HG03060 (cell line): ENCODE measurements at regions not wholly inside any gene's neighbourhood (a gene's known extent, or its start where the extent isn't known, plus 50 kb on each side); places are given as distances from the start of the nearest gene placed in this dataset.

Source experiments
- ATAC-seq: cut with Tn5 transposase; IDR thresholded peaks from one replicate; pipeline ENCODE4 v1.9.1; 2021; ENCODE audit warnings: low read depth, moderate number of reproducible peaks; ENCODE audit not compliant: unreplicated experiment

GRCh38 chr2:861655-862354 lies 88.8 kb upstream of the SNTG2 start:
- ATAC-seq, result no peak

GRCh38 chr2:860259-860855 lies 90.3 kb upstream of the SNTG2 start:
- no peak for ATAC-seq

DNA sequence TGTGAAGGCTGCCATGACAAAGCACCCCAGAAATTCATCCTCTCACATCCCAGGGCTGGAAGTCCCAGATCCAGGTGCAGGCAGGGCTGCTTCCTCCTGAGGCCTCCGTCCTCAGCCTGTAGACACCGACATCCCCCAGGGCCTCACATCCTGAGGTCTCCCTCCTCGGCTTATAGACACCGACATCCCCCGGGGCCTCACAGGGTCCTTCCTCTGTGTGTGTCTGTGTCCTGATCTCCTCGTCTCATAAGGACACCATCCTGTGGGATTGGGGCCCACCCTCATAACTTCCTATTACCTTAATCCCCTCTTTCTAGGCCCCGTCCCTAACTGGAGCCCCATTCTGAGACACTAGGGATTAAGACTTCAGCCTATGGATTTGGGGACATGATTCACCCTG lies 92.0 kb upstream of the SNTG2 start:
- ATAC-seq, result no peak

GRCh38 chr2:857937-858336 lies 92.7 kb upstream of the SNTG2 start:
- no peak for ATAC-seq

DNA sequence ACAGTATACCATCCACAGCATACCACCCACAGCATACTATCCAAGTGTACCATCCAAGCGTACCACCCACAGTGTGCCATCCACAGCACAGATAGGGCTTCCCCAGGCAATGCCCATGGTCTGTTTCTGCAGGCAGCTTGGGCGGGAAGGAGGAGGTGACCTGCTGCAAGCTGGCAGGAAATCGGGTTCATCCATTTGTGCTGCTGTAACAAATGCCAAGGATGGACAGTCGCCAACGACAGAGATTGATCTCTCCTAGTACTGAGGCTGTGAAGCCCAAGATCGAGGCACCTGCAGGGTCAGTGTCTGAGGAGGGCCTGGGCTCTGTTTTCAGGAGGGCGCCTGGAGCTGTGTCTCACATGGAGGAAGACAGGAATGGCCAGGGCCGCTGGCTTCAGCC lies 93.6 kb upstream of the SNTG2 start:
- ATAC-seq, result no peak

DNA sequence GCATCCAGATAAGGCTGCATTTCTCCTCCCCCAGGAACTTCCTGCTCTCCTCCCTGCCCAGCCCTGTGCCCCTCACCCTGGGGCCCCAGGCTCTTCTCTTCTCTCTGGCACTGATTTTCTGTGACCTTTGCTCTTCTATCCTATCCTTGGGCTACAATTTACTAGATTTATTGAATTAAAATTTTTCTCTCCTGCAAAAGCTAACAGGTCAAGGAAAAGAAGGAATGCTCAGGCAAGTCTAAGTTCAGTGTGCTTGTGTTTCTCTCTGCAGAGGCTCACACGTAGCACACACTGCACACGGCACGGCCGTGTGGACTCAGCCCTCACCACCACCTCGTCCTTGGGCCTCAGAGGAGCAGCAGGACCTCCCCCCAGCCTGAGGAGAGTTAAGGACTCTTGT lies 94.2 kb upstream of the SNTG2 start:
- ATAC-seq, result no peak

DNA sequence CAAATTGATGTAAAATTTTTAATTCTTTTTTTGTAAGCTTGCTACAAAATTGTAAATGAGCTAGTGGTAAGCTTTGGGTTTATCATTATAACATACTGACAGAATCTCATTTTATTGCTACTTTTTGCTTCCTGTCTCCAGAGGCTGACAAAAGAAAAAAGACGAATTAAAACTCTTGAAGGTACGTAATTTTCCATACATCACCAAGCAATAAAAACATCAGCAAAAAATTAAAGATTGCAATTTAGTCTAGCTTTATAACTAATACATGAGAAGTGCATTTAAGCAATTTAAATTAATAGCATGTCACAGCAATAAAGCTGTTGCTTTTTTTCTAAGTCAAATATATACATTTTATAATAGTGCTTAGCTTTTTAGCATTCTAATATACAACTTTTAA lies 94.6 kb upstream of the SNTG2 start:
- no peak for ATAC-seq

- ATAC-seq, result no peak
These were observed 95.5 kb upstream of the SNTG2 start for GRCh38 chr2:855177-855576.

DNA sequence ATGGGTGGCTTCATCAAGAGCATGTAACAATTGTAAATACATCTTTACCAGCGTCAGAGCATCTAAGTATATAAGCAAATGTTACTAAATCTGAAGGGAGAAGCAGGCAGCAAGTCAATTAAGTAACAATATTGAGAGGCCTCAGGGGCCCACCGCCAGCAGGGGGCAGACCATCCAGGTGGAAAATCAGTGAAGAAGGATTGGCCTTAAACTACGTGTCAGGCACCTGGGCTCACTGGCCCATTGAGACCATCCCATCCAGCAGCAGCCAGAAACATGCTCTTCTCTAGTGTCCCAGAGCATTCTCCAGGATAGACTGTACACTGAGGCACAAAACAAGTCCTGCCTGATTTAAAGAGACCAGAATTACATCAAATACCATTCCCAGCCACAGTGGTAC lies 96.2 kb upstream of the SNTG2 start:
- ATAC-seq, result no peak

- no peak for ATAC-seq
These were observed 97.3 kb upstream of the SNTG2 start for GRCh38 chr2:853203-853870.

DNA sequence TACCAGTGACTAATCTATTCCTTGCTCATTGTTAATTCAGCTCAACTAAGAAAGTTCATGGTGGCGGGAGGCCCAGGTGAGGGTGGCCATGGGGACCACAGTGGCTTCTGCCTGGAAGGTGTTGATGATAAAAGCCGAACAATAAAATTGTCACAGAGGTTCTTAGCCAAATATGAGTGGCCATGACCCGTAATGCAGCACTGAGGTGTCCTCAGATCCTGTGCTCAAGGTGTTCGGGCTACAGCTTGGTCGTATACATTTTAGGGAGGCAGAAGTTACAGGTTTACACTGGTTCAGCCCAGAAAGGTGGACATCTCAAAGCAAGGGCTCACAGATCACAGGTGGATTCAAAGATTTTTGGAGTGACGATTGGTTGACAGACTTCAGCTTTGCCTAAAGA lies 98.5 kb upstream of the SNTG2 start:
- ATAC-seq, result no peak

GRCh38 chr2:851680-852079 lies 99.0 kb upstream of the SNTG2 start:
- ATAC-seq, result no peak

GRCh38 chr2:851078-851477 lies 99.6 kb upstream of the SNTG2 start:
- ATAC-seq, result no peak

GRCh38 chr2:850429-850828 lies 100.2 kb upstream of the SNTG2 start:
- ATAC-seq, result no peak

- no peak for ATAC-seq
These were observed 102.5 kb upstream of the SNTG2 start for GRCh38 chr2:848099-848498.

DNA sequence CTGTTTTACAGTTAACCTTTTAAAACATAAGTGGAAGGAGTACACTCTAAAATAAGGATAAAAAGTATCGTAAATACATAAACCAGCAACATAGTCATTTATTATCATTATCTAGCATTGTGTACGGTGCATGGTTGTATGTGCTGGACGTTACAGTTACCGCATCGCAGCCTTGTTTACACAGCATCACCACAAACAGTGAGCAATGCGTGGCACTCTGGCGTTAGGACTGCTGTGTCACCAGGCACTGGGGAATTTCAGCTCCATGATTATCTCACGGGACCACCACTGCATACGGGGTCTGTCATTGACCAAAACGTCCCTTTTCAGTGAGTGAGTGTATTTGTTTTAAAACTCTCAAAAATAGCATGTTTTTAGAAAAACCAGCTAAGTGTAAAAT lies 103.0 kb upstream of the SNTG2 start:
- ATAC-seq, result no peak

- no peak for ATAC-seq
These were observed 105.9 kb upstream of the SNTG2 start for GRCh38 chr2:844715-845114.

DNA sequence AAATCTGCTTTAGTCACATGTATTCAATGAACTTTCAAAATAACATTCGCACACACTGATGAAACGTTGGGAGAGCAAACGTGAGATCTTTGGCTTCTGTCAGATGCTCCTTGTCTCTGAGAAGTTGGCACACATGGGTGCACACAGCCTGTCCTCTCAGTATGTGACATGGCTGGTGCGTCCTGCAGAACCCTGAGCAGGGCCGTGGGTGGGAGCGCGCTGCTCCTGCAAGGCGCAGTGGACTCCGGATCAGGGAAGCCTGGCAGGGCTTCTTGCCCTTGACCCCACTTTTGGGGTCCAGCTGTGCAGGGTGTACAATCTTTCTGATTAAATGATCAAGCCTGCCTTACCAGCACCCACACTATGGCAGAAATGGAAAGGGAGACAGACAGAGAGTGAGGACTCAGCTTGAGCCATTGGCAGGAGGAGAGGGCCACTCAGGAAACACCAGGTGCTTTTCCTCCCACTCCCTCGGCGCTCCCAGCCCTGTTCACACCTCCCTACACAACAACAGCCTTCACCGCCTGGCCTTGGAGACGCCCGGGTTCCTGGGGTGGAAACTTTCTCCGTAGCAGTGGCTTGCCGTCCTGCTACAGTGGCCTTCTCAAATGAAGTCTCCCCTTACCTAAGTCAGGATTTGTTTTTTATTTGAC lies 108.4 kb upstream of the SNTG2 start:
- ATAC-seq, result no peak

DNA sequence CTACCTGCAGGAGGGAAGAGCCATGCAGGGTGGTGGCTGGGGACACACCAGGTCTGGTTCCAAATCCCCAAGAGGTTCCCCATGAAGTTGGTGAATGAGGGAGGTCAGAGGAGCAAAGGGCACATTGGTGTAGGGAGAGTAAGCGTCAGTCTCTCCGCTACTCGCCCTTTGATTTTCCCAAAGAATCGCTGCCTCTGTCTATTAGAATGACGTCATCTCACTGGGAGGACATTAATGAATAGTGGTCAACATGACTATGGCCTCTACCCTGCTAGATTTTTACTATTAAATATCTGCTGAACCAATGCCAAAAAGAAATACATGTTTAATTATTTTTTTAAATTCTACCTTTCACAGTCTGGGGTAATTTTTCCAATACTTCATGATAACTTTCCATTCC lies 109.6 kb upstream of the SNTG2 start:
- ATAC-seq, result no peak

DNA sequence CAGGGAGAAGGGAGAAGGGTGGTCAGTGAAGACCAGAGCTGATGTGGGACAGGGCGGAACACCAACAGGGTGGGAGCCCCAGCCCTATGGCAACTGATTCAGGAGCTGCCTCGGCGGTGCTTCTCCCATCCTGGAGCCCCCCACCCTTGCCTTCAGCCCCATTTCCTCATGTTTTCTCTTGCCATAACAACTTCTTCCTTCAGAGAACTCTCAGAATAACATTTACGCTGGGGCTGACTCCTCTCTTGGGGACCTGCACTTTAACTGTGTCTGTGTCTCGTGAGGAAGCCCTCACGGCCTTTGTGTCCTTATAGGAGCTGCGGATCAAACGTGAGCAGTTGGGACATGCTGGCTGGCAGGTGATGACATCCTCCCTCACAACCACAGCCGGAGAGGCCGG lies 116.4 kb upstream of the SNTG2 start:
- ATAC-seq, result no peak

- ATAC-seq, result no peak
These were observed 117.5 kb upstream of the SNTG2 start for GRCh38 chr2:833180-833579.

DNA sequence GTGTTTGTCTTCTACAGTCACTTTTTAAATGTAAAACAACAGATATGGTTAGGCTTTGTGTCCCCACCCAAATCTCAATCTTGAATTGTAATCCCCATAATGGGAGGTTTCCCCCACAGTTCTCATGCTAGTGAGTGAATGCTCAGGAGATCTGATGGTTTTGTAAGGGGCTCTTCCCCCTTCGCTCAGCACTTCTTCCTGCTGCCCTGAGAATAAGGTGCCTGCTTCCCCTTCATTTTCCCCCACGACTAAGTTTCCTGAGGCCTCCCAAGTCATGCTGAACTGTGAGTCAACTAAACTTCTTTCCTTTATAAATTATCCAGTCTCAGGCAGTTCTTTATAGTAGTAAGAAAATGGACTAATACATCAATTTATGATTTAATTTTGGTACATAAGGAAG lies 118.0 kb upstream of the SNTG2 start:
- no peak for ATAC-seq
